Mammary epithelial cell (primary cell): ENCODE measurements at regions not wholly inside any gene's neighbourhood (a gene's known extent, or its start where the extent isn't known, plus 50 kb on each side); places are given as distances from the start of the nearest gene placed in this dataset.

Experiments used
- EZH2 ChIP-seq: IDR thresholded peaks from 2 replicates; pipeline ENCODE4 v1.6.1; 2012; ENCODE audit warnings: low read length, inconsistent platforms, borderline replicate concordance
- TF ChIP-seq, protein P1 (sequence below), 2 donors: IDR thresholded peaks in 1 of 2; conservative IDR thresholded peaks in 1 of 2; 2 replicates each; pipeline ENCODE4 v1.5.1; 2011 to 2012; ENCODE audit warnings: inconsistent platforms in 2 of 2, low read length in 2 of 2, mild to moderate bottlenecking in 2 of 2, control low read depth in 1 of 2, low read depth in 1 of 2; ENCODE audit not compliant: insufficient read depth in 1 of 2; ENCODE audit errors: extremely low read depth in 1 of 2

GRCh38 chr3:102025606-102026270 lies 176.4 kb downstream of the NFKBIZ start:
- TF ChIP-seq, protein P1, sequence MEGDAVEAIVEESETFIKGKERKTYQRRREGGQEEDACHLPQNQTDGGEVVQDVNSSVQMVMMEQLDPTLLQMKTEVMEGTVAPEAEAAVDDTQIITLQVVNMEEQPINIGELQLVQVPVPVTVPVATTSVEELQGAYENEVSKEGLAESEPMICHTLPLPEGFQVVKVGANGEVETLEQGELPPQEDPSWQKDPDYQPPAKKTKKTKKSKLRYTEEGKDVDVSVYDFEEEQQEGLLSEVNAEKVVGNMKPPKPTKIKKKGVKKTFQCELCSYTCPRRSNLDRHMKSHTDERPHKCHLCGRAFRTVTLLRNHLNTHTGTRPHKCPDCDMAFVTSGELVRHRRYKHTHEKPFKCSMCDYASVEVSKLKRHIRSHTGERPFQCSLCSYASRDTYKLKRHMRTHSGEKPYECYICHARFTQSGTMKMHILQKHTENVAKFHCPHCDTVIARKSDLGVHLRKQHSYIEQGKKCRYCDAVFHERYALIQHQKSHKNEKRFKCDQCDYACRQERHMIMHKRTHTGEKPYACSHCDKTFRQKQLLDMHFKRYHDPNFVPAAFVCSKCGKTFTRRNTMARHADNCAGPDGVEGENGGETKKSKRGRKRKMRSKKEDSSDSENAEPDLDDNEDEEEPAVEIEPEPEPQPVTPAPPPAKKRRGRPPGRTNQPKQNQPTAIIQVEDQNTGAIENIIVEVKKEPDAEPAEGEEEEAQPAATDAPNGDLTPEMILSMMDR (conservative IDR thresholded peaks at IDR 0.05 in 1 of 2, IDR thresholded peaks at IDR 0.05 in 1 of 2; ENCODE audit: extremely low read depth in 1 of 2, insufficient read depth in 1 of 2, low read depth in 1 of 2, low read length in 2 of 2) = no peak
- no peak for TF ChIP-seq EZH2
